SU-DHL-6 (cell line): ENCODE measurements at regions not wholly inside any gene's neighbourhood (a gene's known extent, or its start where the extent isn't known, plus 50 kb on each side); places are given as distances from the start of the nearest gene placed in this dataset.
"Not testable (repeated sequence)": the region's sequence is repeated elsewhere in the genome, so short reads cannot be mapped to it uniquely, and the experiment has no call there.

ENCODE experiments used
- H2AFZ ChIP-seq: fragments of 200-600 bp; sonication (generic); 2 replicates; pipeline ENCODE4 v1.6.1; 2014; ENCODE audit warnings: low read depth, mild to moderate bottlenecking, moderate library complexity, mixed read lengths, antibody characterized with exemption, low read length; ENCODE audit not compliant: severe bottlenecking
- H3F3A ChIP-seq: fragments of 200-600 bp; shearing (Covaris generic); 2 replicates; pipeline ENCODE4 v1.6.0; 2016; ENCODE audit warnings: antibody characterized with exemption, mild to moderate bottlenecking; ENCODE audit not compliant: insufficient read depth
- H3K27ac ChIP-seq: fragments of 200-600 bp; sonication (generic); 2 replicates; pipeline ENCODE4 v1.5.1; 2016; ENCODE audit warnings: low read depth, mild to moderate bottlenecking, low read length, moderate library complexity, mixed read lengths
- H3K27me3 ChIP-seq: fragments of 200-600 bp; sonication (generic), shearing (Covaris generic); 2 replicates; pipeline ENCODE4 v1.6.0; 2014; ENCODE audit warnings: mild to moderate bottlenecking, low read length
- H3K36me3 ChIP-seq: fragments of 200-600 bp; sonication (generic); 2 replicates; pipeline ENCODE4 v1.6.1; 2014; ENCODE audit warnings: mild to moderate bottlenecking, low read length, mixed read lengths
- H3K4me2 ChIP-seq: fragments of 300-600, 200-600 bp; shearing (Covaris generic), sonication (generic); 2 replicates; pipeline ENCODE4 v1.6.0; 2014; ENCODE audit warnings: low read length, low read depth, mild to moderate bottlenecking; ENCODE audit not compliant: poor library complexity, severe bottlenecking
- H3K4me3 ChIP-seq: fragments of 200-600 bp; sonication (generic); 2 replicates; pipeline ENCODE4 v1.5.1; 2014; ENCODE audit warnings: antibody characterized with exemption, low read length, mild to moderate bottlenecking, mixed read lengths; ENCODE audit not compliant: insufficient read depth, poor library complexity, severe bottlenecking
- H3K79me2 ChIP-seq: fragments of 200-600 bp; sonication (generic); 2 replicates; pipeline ENCODE4 v1.6.1; 2014; ENCODE audit warnings: mild to moderate bottlenecking, low read length, moderate library complexity; ENCODE audit not compliant: insufficient read depth
- H3K9ac ChIP-seq: fragments of 200-600 bp; sonication (generic); 2 replicates; pipeline ENCODE4 v1.7.0; 2014; ENCODE audit warnings: mild to moderate bottlenecking, low read length
- H3K9me2 ChIP-seq: fragments of 200-600 bp; sonication (generic); replicated peaks from 2 replicates; pipeline ENCODE4 v1.6.1; 2014; ENCODE audit warnings: low read length; ENCODE audit not compliant: insufficient read depth
- H3K9me3 ChIP-seq: fragments of 200-600 bp; sonication (generic); 2 replicates; pipeline ENCODE4 v1.6.1; 2014; ENCODE audit warnings: low read length, mixed read lengths; ENCODE audit not compliant: insufficient read depth
- H4K20me1 ChIP-seq: fragments of 200-600 bp; sonication (generic); 2 replicates; pipeline ENCODE4 v1.6.1; 2014; ENCODE audit warnings: low read depth, mild to moderate bottlenecking, antibody characterized with exemption, low read length, moderate library complexity, mixed read lengths
- EZH2phosphoT487 ChIP-seq: fragments of 200-600 bp; sonication (generic), shearing (Covaris generic); conservative IDR thresholded peaks from 2 replicates; pipeline ENCODE4 v1.6.1; 2018; ENCODE audit warnings: mild to moderate bottlenecking, antibody characterized with exemption, low read length, moderate library complexity, mixed read lengths
- TF ChIP-seq, protein P1 (sequence below): fragments of 200-600 bp; sonication (generic); IDR thresholded peaks from one replicate; pipeline ENCODE4 v1.5.1; 2017; ENCODE audit warnings: antibody characterized with exemption, mild to moderate bottlenecking, low read length, moderate library complexity; ENCODE audit not compliant: insufficient read depth, poor library complexity, severe bottlenecking

DNA sequence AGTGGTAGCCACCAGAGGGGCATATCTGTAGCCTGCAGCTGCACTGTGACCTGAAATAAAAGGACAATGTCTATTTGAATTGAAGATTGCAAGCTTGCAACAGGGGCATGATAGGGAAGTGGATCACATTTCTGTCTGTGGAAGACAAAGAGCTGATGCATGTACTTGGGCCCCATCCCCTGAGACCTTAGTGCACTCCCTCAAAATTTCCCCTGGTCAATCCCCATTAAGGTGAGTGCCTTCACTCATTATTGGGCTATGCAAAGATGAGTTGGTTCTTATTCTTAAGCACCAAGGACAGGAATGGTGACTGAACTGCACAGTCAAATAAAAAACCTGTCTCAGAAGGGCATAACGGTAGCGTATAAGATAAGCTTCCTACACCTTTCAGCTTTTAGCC lies 273.1 kb upstream of the ARSJ start:
- Histone ChIP-seq H3K4me3 (no peak overlapping the region), H3K27me3 (no peaks in the 10 kb centered on the region), H4K20me1 (no peaks in the 10 kb centered on the region), H3K9me2 (no peaks in the 10 kb centered on the region), H3K9ac (no peak overlapping the region), H3F3A (no peaks in the 10 kb centered on the region), H2AFZ (no peak overlapping the region), H3K9me3 (no peaks in the 10 kb centered on the region), H3K4me2 (no peak overlapping the region), H3K79me2 (no peaks in the 10 kb centered on the region), H3K27ac (no peak overlapping the region), H3K36me3 (no peaks in the 10 kb centered on the region)
- TF ChIP-seq EZH2phosphoT487 = no peak
- TF ChIP-seq, protein P1, sequence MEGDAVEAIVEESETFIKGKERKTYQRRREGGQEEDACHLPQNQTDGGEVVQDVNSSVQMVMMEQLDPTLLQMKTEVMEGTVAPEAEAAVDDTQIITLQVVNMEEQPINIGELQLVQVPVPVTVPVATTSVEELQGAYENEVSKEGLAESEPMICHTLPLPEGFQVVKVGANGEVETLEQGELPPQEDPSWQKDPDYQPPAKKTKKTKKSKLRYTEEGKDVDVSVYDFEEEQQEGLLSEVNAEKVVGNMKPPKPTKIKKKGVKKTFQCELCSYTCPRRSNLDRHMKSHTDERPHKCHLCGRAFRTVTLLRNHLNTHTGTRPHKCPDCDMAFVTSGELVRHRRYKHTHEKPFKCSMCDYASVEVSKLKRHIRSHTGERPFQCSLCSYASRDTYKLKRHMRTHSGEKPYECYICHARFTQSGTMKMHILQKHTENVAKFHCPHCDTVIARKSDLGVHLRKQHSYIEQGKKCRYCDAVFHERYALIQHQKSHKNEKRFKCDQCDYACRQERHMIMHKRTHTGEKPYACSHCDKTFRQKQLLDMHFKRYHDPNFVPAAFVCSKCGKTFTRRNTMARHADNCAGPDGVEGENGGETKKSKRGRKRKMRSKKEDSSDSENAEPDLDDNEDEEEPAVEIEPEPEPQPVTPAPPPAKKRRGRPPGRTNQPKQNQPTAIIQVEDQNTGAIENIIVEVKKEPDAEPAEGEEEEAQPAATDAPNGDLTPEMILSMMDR = no peak

DNA sequence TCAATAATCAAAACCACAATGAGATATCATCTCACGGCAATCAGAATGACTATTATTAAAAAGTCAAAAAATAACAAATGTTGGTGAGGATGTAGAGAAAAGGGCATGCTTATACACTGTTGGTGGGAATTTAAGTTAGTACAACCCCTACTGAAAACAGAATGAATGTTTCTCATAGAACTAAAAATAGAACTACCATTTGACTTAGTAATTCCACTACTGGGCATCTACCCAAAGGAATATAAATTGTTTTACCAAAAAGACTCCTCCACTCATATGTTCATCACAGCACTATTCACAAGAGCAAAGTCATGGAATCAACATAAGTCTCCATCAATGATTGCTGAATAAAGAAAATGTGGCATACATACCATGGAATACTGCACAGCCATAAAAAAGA lies 278.1 kb upstream of the ARSJ start:
- Histone ChIP-seq H3K9me3 (no peaks in the 10 kb centered on the region), H3K9me2 (no peaks in the 10 kb centered on the region), H3K27ac (no peak overlapping the region), H3F3A (no peaks in the 10 kb centered on the region), H3K79me2 (no peaks in the 10 kb centered on the region), H4K20me1 (no peaks in the 10 kb centered on the region), H3K36me3 (no peaks in the 10 kb centered on the region), H3K9ac (no peak overlapping the region), H3K27me3 (no peaks in the 10 kb centered on the region), H3K4me3 (no peak overlapping the region), H2AFZ (no peak overlapping the region), H3K4me2 (no peak overlapping the region)
- TF ChIP-seq, protein P1 = no peak
- no peak for TF ChIP-seq EZH2phosphoT487

DNA sequence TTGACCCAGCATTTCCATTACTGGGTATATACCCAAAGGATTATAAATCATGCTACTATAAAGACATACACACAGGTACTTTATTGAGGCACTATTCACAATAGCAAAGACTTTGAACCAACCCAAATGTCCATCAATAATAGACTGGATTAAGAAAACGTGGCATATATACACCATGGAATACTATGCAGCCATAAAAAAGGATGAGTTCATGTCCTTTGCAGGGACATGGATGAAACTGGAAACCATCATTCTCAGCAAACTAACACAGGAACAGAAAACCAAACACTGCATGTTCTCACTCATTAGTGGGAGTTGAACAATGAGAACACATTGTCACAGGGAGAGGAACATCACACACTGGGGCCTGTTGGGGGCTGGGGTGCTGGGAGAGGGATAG lies 283.0 kb upstream of the ARSJ start:
- not testable (repeated sequence) for H2AFZ ChIP-seq, H3K9me3 ChIP-seq, H3K9me2 ChIP-seq, H3K79me2 ChIP-seq, H3K4me3 ChIP-seq, H3K36me3 ChIP-seq, H3K9ac ChIP-seq, H3K27me3 ChIP-seq, H3F3A ChIP-seq, H3K4me2 ChIP-seq, H3K27ac ChIP-seq, H4K20me1 ChIP-seq

DNA sequence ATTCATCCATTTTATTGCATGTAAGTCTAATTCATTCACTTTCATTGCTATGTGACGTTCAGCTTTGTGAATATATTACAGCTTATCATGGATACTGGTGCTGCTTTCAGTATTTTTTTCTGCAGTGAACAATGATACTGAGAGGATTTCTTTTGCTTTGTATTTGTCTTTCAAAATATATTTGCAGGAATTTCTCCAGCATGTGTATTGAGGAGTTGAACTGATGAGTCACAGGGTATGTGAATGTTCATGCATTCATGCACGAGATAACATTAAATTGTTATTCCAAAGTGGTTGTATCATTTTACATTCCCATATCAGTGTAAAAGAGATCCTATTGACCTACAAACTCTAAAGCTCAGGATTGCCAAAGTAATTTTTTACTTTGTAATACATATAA lies 283.8 kb upstream of the ARSJ start:
- Histone ChIP-seq H2AFZ (no peak overlapping the region), H3K36me3 (no peaks in the 10 kb centered on the region), H3K79me2 (no peaks in the 10 kb centered on the region), H3K9me2 (no peaks in the 10 kb centered on the region), H3K4me2 (no peak overlapping the region), H3K9me3 (no peaks in the 10 kb centered on the region), H3K27me3 (no peaks in the 10 kb centered on the region), H3K9ac (no peak overlapping the region), H3K27ac (no peak overlapping the region), H3K4me3 (no peak overlapping the region), H4K20me1 (no peaks in the 10 kb centered on the region), H3F3A (no peaks in the 10 kb centered on the region)
- TF ChIP-seq, protein P1 = no peak
- TF ChIP-seq EZH2phosphoT487 = no peak
